ENCODE measurements at regions not wholly inside any gene's neighbourhood (a gene's known extent, or its start where the extent isn't known, plus 50 kb on each side); places are given as distances from the start of the nearest gene placed in this dataset.

DNA sequence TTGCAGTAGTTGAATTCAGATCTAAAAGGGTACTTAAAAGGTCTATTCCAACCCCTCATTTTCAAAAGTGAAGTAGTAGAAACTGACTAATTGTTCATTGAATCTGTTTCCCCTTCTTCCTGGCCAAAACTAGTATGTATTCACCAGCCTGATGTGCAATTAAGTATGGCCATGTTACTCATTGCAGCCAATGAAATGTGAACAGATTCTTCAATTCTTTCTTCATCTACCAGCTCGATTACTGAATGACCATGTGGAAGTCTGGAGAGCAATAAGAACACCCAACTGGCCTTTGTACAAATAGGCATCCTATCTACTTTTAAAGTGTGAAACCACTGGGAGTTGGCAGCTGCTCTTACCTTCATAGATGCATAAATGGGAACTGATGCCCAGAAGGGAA lies 449.0 kb upstream of the ID2 start:
- Mint-ChIP-seq H3K4me1 (ENCODE audit: low read depth, unreplicated experiment) (no peaks in the 10 kb centered on the region), H3K27ac (ENCODE audit: unreplicated experiment) (no peak overlapping the region), H3K36me3 (ENCODE audit: unreplicated experiment) (no peaks in the 10 kb centered on the region), H3K4me3 (ENCODE audit: unreplicated experiment) (no peak overlapping the region), H3K27me3 (ENCODE audit: unreplicated experiment) (no peaks in the 10 kb centered on the region), H3K9me3 (ENCODE audit: unreplicated experiment) (peaks cover 3% of the 10 kb centered on the region)
- no peak for TF ChIP-seq CTCF (IDR thresholded peaks at IDR 0.05; ENCODE audit: partially characterized antibody, unreplicated experiment)
- no peak for DNase-seq

DNA sequence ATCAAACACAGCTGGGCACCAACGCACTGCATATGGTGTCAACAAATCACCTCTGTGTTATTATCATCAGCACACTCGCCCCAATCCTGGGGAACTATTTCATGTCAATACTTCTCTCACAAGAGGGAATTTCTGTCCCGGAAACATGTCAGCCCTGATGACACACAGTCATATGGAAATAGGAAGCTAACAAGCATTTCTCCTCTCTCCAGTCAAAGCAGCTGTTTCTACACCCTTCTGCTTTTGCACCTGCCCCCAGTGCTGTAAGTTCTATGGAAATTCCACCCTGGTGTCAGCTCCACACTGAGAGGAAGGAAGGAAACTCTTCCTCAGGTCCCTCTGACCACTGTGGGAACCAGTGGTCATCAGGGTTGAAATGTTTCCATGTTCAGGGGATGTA lies 447.6 kb upstream of the ID2 start:
- Mint-ChIP-seq H3K4me1 (ENCODE audit: low read depth, unreplicated experiment) (no peaks in the 10 kb centered on the region), H3K27me3 (ENCODE audit: unreplicated experiment) (no peaks in the 10 kb centered on the region), H3K36me3 (ENCODE audit: unreplicated experiment) (no peaks in the 10 kb centered on the region), H3K4me3 (ENCODE audit: unreplicated experiment) (no peak overlapping the region), H3K27ac (ENCODE audit: unreplicated experiment) (no peak overlapping the region), H3K9me3 (ENCODE audit: unreplicated experiment) (peaks cover 3% of the 10 kb centered on the region)
- TF ChIP-seq CTCF (IDR thresholded peaks at IDR 0.05; ENCODE audit: partially characterized antibody, unreplicated experiment) = no peak
- DNase-seq = no peak

- DNase-seq = no peak
- Mint-ChIP-seq H3K27ac (ENCODE audit: unreplicated experiment) (no peak overlapping the region), H3K9me3 (ENCODE audit: unreplicated experiment) (peaks cover 3% of the 10 kb centered on the region), H3K36me3 (ENCODE audit: unreplicated experiment) (no peaks in the 10 kb centered on the region), H3K4me1 (ENCODE audit: low read depth, unreplicated experiment) (no peaks in the 10 kb centered on the region), H3K27me3 (ENCODE audit: unreplicated experiment) (no peaks in the 10 kb centered on the region), H3K4me3 (ENCODE audit: unreplicated experiment) (no peak overlapping the region)
- no peak for TF ChIP-seq CTCF (IDR thresholded peaks at IDR 0.05; ENCODE audit: partially characterized antibody, unreplicated experiment)
Measured at GRCh38 chr2:8234757-8235374, 447.0 kb upstream of the ID2 start.

GRCh38 chr2:8235419-8235818 lies 446.4 kb upstream of the ID2 start:
- Mint-ChIP-seq H3K9me3 (ENCODE audit: unreplicated experiment) (peaks cover 4% of the 10 kb centered on the region), H3K4me1 (ENCODE audit: low read depth, unreplicated experiment) (no peaks in the 10 kb centered on the region), H3K4me3 (ENCODE audit: unreplicated experiment) (no peak overlapping the region), H3K27me3 (ENCODE audit: unreplicated experiment) (no peaks in the 10 kb centered on the region), H3K27ac (ENCODE audit: unreplicated experiment) (no peak overlapping the region), H3K36me3 (ENCODE audit: unreplicated experiment) (no peaks in the 10 kb centered on the region)
- no peak for DNase-seq
- TF ChIP-seq CTCF (IDR thresholded peaks at IDR 0.05; ENCODE audit: partially characterized antibody, unreplicated experiment) = no peak

DNA sequence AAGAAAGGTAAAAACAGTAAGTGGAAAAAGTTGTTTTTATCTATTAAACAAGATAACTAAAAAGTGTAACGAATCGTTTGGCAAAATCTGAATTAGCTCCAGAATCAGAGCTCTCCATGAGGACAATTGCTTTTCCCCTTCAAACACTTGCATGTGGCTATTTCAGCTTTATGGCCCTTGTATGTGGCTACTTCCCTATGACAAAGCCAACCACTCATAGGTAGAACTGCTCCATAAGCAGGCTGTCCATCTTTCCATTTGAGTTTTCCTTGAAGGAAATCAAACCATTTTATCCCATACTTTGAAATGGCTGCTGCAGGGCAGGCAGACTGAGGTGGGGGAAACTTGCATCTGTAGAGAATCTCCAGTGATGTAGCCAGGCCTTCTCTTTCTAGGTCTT lies 445.5 kb upstream of the ID2 start:
- no peak for TF ChIP-seq CTCF (IDR thresholded peaks at IDR 0.05; ENCODE audit: partially characterized antibody, unreplicated experiment)
- Mint-ChIP-seq H3K36me3 (ENCODE audit: unreplicated experiment) (no peaks in the 10 kb centered on the region), H3K27me3 (ENCODE audit: unreplicated experiment) (no peaks in the 10 kb centered on the region), H3K27ac (ENCODE audit: unreplicated experiment) (no peak overlapping the region), H3K9me3 (ENCODE audit: unreplicated experiment) (peaks cover 4% of the 10 kb centered on the region), H3K4me3 (ENCODE audit: unreplicated experiment) (no peak overlapping the region), H3K4me1 (ENCODE audit: low read depth, unreplicated experiment) (no peaks in the 10 kb centered on the region)
- DNase-seq = no peak
